GM23248 (cell line): ENCODE measurements at regions not wholly inside any gene's neighbourhood (a gene's known extent, or its start where the extent isn't known, plus 50 kb on each side); places are given as distances from the start of the nearest gene placed in this dataset.

Experiments used
- EZH2 ChIP-seq: fragments of 200-600 bp; sonication (generic); IDR thresholded peaks from 2 replicates; pipeline ENCODE4 v1.6.1; 2018; ENCODE audit warnings: antibody characterized with exemption, mild to moderate bottlenecking; ENCODE audit not compliant: insufficient read depth, poor library complexity, severe bottlenecking
- EZH2phosphoT487 ChIP-seq: fragments of 200-600 bp; sonication (generic); IDR thresholded peaks from 2 replicates; pipeline ENCODE4 v1.6.1; 2018; ENCODE audit warnings: antibody characterized with exemption, moderate library complexity, mild to moderate bottlenecking, low read depth; ENCODE audit not compliant: insufficient read depth

GRCh38 chrX:124275182-124275894 is 57.1 kb upstream of the TEX13D start:
- TF ChIP-seq EZH2phosphoT487 = no peak
- no peak for TF ChIP-seq EZH2
